ENCODE measurements at regions not wholly inside any gene's neighbourhood (a gene's known extent, or its start where the extent isn't known, plus 50 kb on each side); places are given as distances from the start of the nearest gene placed in this dataset.
A peak's percentile ranks its signal among the peaks of the same experiment; 100 is the strongest.

GRCh38 chr13:64480211-64480610 is 2749.9 kb downstream of the PCDH9 start:
- DNase-seq, result no peak

GRCh38 chr13:64477146-64477545 is 2753.0 kb downstream of the PCDH9 start:
- no peak for DNase-seq

- DNase-seq, result peak; percentile 9
These were observed 2754.0 kb downstream of the PCDH9 start for GRCh38 chr13:64476041-64476568.

- peak; percentile 79 for DNase-seq
These were observed 2758.2 kb downstream of the PCDH9 start for GRCh38 chr13:64471916-64472315.

GRCh38 chr13:64470751-64471150 is 2759.4 kb downstream of the PCDH9 start:
- DNase-seq, result no peak

- no peak for DNase-seq
These were observed 2770.4 kb downstream of the PCDH9 start for GRCh38 chr13:64459778-64460177.

- DNase-seq, result no peak
These were observed 2772.2 kb downstream of the PCDH9 start for GRCh38 chr13:64457976-64458375.

GRCh38 chr13:64455124-64455523 is 2775.0 kb downstream of the PCDH9 start:
- no peak for DNase-seq

GRCh38 chr13:64453831-64454230 is 2776.3 kb downstream of the PCDH9 start:
- no peak for DNase-seq

GRCh38 chr13:64446372-64446771 is 2783.8 kb downstream of the PCDH9 start:
- peak; percentile 17 for DNase-seq

GRCh38 chr13:64441740-64442139 is 2788.4 kb downstream of the PCDH9 start:
- no peak for DNase-seq

GRCh38 chr13:64438084-64438483 is 2792.1 kb downstream of the PCDH9 start:
- DNase-seq, result no peak

GRCh38 chr13:64429691-64430090 is 2800.4 kb downstream of the PCDH9 start:
- DNase-seq, result no peak

- DNase-seq, result no peak
These were observed 2801.9 kb downstream of the PCDH9 start for GRCh38 chr13:64428196-64428595.

- no peak for DNase-seq
These were observed 2806.7 kb downstream of the PCDH9 start for GRCh38 chr13:64423467-64423866.

- no peak for DNase-seq
These were observed 2810.0 kb downstream of the PCDH9 start for GRCh38 chr13:64420181-64420580.

- DNase-seq, result no peak
These were observed 2812.6 kb downstream of the PCDH9 start for GRCh38 chr13:64417581-64417980.

- no peak for DNase-seq
These were observed 2815.8 kb downstream of the PCDH9 start for GRCh38 chr13:64414381-64414780.

- DNase-seq, result no peak
These were observed 2816.6 kb downstream of the PCDH9 start for GRCh38 chr13:64413529-64413928.

GRCh38 chr13:64410276-64411053 is 2819.7 kb downstream of the PCDH9 start:
- DNase-seq, result no peak

GRCh38 chr13:64397701-64398100 is 2832.4 kb downstream of the PCDH9 start:
- no peak for DNase-seq

GRCh38 chr13:64377606-64378005 is 2852.5 kb downstream of the PCDH9 start:
- no peak for DNase-seq

GRCh38 chr13:64371461-64371860 is 2858.7 kb downstream of the PCDH9 start:
- no peak for DNase-seq

- no peak for DNase-seq
These were observed 2859.1 kb downstream of the PCDH9 start for GRCh38 chr13:64371045-64371444.

GRCh38 chr13:64369121-64369520 is 2861.0 kb downstream of the PCDH9 start:
- peak; percentile 2 for DNase-seq
